T47D (cell line): ENCODE measurements at regions not wholly inside any gene's neighbourhood (a gene's known extent, or its start where the extent isn't known, plus 50 kb on each side); places are given as distances from the start of the nearest gene placed in this dataset.
A peak's percentile ranks its signal among the peaks of the same experiment; 100 is the strongest.
"Not testable (repeated sequence)": the region's sequence is repeated elsewhere in the genome, so short reads cannot be mapped to it uniquely, and the experiment has no call there.

Experiments used
- DNase-seq, 2 experiments: peaks; one replicate each; pipeline versions ENCODE4 v3.0.0 to v3.0.0-alpha.2; 2011 to 2012; ENCODE audit warnings: low read depth in 1 of 2, low spot score in 1 of 2
- JUND ChIP-seq: IDR thresholded peaks from 2 replicates; pipeline ENCODE4 v1.6.1; 2012; ENCODE audit warnings: low read depth
- in situ Hi-C: cut with HindIII; loops from 2 replicates; pipeline ENCODE4 v1.10.0; 2016; ENCODE audit warnings: low sequenced_read_pairs, low pct_unique_long_range_greater_than_20kb

DNA sequence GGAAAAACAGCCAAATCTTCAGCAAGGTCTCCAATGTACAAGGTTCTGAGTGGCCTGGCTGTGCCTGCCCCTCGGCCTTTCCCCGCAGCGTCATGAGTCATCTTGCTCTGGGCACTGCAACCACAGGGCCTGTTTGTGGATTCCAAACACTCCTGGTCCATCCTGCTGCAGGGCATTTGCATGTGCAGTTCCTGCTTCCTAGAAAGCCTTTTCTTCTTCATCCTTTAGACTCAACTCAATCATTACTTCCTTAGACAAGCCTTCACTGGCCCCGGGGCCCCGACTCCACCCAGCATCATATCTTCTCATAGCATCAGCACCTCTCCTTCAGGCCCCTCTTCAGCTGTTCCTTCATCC, 101.8 kb upstream of the EGLN3 start:
- in situ Hi-C loops: no loop called here
- peak; percentile 26; the same call in 1 of the 2 replicates for TF ChIP-seq JUND
- peak in 1 of 2 experiments; percentile 52 for DNase-seq

GRCh38 chr14:34051966-34052657, 101.2 kb upstream of the EGLN3 start:
- DNase-seq: peak in 1 of 2 experiments; percentile 75
- in situ Hi-C loops: no loop called here
- no peak for TF ChIP-seq JUND

GRCh38 chr14:34050606-34051005, 99.7 kb upstream of the EGLN3 start:
- TF ChIP-seq JUND: no peak
- in situ Hi-C loops: no loop called here
- no peak for DNase-seq

DNA sequence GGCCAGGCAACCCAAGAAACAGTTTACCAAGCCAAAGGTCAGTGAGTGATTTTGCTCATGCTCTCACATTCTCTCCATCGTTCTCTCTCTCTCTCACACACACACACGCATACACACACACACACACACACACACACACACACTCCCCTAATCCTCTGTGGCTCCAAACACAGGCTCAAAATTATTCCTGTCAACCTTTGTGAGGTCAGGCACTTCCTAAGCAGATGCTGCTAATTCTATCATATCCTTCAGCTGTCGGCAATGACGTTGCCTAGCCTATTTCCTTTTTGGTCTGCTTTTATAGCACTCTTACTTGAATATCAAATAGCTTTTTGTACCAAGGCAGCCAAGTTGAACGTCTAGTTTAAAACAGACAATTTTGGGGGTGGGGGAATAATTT, 98.9 kb upstream of the EGLN3 start:
- in situ Hi-C loops: no loop called here
- no peak for DNase-seq
- no peak for TF ChIP-seq JUND

DNA sequence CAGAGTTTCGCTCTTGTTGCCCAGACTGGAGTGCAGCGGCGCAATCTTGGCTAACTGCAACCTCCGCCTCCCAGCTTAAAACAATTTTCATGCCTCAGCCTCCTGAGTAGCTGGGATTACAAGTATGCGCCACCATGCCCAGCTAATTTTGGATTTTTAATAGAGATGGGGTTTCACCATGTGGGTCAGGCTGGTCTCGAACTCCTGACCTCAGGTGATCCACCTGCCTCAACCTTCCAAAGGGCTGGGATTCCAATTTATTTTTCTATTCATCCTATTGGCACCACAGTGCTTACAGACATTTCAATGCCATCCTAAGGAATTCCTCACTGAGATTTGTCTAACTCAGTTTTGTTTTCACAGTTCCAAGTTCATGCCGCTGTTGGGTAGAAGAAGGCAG, 98.3 kb upstream of the EGLN3 start:
- DNase-seq, in situ Hi-C loops: not testable (repeated sequence)

- no peak for DNase-seq
- TF ChIP-seq JUND: no peak
- in situ Hi-C loops: no loop called here
Measured at GRCh38 chr14:34046799-34047520, 96.1 kb upstream of the EGLN3 start.

DNA sequence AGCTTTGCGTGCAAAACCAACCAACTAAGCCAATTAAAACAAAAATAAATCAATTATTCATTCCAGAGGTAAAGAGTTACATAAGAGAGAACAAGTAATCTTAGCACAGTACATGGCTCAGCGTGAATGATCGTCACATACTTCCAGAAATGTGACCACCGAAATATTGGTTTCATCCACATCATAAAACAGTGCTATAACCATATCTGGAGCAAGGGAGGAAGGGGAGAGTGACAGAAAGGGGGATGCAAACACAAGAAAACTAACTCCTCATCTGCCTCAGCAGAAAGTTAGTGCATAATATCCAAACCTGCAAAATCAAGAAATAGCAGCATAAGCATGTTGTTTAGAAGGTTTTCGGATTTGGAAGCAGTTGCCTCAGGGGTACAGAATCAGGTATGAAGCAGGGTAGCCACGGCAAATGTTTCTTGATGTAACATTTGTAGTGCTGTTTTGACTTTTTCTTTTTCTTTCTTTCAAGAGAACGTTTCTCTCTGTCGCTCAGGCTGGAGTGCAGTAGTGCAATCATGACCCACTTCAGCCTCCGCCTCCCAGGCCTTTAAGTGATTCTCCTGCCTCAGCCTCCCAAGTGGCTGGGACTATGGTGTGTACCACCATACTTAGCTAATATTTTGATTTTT, 93.9 kb upstream of the EGLN3 start:
- TF ChIP-seq JUND: no peak
- DNase-seq: no peak
- in situ Hi-C loops: no loop called here

DNA sequence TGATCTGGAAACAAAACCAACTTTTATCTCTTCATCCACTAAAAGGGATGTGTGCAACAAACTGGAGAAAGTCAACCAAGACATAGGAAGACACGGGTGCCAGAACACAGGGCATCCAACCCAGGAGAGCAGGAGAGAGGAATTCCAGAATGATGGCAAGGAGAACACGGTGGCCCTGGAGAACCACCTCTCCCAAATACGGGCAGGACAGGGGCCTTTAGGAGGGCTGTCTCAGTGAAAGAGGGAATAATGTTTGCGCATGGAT, 93.4 kb upstream of the EGLN3 start:
- no peak for TF ChIP-seq JUND
- no peak for DNase-seq
- in situ Hi-C loops: no loop called here

GRCh38 chr14:34043627-34044372, 92.9 kb upstream of the EGLN3 start:
- no peak for TF ChIP-seq JUND
- in situ Hi-C loops: no loop called here
- DNase-seq: peak in 1 of 2 experiments; percentile 43

DNA sequence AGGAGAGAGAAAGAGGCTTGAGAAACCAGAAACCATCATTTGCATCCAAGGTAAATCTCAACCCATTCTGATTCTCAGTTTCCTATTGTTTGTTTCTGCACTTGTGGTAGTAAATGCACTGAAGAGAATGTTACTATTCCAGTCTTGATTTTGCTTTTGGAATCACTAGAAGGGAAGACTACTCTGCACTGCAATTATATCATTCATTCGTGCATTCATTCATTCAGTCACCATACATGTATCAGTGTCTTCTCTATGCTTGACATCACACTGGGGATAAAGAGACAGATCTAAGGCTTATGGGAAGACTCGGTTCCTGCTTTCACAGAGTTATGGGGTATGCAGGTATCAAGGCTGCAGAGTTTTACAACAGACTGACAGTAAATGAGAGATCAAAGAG, 90.3 kb upstream of the EGLN3 start:
- no peak for TF ChIP-seq JUND
- in situ Hi-C loops: no loop called here
- no peak for DNase-seq

DNA sequence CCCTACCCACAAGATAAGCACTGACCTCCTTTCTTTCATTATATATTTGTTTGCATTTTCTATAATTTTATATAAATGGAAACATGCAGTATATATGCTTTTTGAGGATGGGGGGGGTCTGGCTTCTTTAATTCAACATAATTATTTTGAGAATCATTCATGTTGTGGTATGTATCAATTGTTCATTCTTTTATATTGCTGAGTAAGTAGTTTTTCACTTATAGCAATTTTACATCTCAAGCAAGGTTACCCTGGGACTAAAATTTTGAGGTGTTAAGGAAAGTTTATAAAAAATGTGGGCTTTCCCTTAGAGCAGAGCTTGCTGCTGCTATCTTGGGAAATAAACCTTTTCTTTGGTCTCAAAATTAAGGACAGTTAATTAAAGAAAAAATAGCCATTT, 89.9 kb upstream of the EGLN3 start:
- no peak for TF ChIP-seq JUND
- in situ Hi-C loops: no loop called here
- DNase-seq: no peak

- in situ Hi-C loops: no loop called here
- TF ChIP-seq JUND: no peak
- DNase-seq: no peak
Measured at GRCh38 chr14:34039428-34040047, 88.7 kb upstream of the EGLN3 start.
